HG03196 (cell line): ENCODE measurements at regions not wholly inside any gene's neighbourhood (a gene's known extent, or its start where the extent isn't known, plus 50 kb on each side); places are given as distances from the start of the nearest gene placed in this dataset.
"Not testable (repeated sequence)": the region's sequence is repeated elsewhere in the genome, so short reads cannot be mapped to it uniquely, and the experiment has no call there.

Experiments
- ATAC-seq: cut with Tn5 transposase; IDR thresholded peaks from one replicate; pipeline ENCODE4 v1.9.1; 2021; ENCODE audit not compliant: unreplicated experiment

- ATAC-seq: no peak
Observed at GRCh38 chr5:166786889-166787288, 1504.6 kb upstream of the WWC1 start.

- no peak for ATAC-seq
Observed at GRCh38 chr5:166788050-166788449, 1503.4 kb upstream of the WWC1 start.

- no peak for ATAC-seq
Observed at GRCh38 chr5:166795756-166796155, 1495.7 kb upstream of the WWC1 start.

GRCh38 chr5:166803058-166803457, 1488.4 kb upstream of the WWC1 start:
- no peak for ATAC-seq

- not testable (repeated sequence) for ATAC-seq
Observed at GRCh38 chr5:166804223-166804622, 1487.2 kb upstream of the WWC1 start.

GRCh38 chr5:166804693-166805092, 1486.8 kb upstream of the WWC1 start:
- not testable (repeated sequence) for ATAC-seq

GRCh38 chr5:166810093-166810658, 1481.3 kb upstream of the WWC1 start:
- ATAC-seq: not testable (repeated sequence)

GRCh38 chr5:166810721-166811120, 1480.7 kb upstream of the WWC1 start:
- no peak for ATAC-seq

GRCh38 chr5:166823360-166823759, 1468.1 kb upstream of the WWC1 start:
- no peak for ATAC-seq

- ATAC-seq: no peak
Observed at GRCh38 chr5:166834246-166834645, 1457.2 kb upstream of the WWC1 start.

- no peak for ATAC-seq
Observed at GRCh38 chr5:166845044-166845443, 1446.4 kb upstream of the WWC1 start.

- no peak for ATAC-seq
Observed at GRCh38 chr5:166856791-166857190, 1434.7 kb upstream of the WWC1 start.

- no peak for ATAC-seq
Observed at GRCh38 chr5:166860426-166860825, 1431.0 kb upstream of the WWC1 start.

GRCh38 chr5:166862581-166862980, 1428.9 kb upstream of the WWC1 start:
- ATAC-seq: no peak

- no peak for ATAC-seq
Observed at GRCh38 chr5:166865206-166865605, 1426.2 kb upstream of the WWC1 start.

GRCh38 chr5:166880456-166880855, 1411.0 kb upstream of the WWC1 start:
- ATAC-seq: no peak

- no peak for ATAC-seq
Observed at GRCh38 chr5:166881802-166882201, 1409.6 kb upstream of the WWC1 start.

- no peak for ATAC-seq
Observed at GRCh38 chr5:166883016-166883415, 1408.4 kb upstream of the WWC1 start.

GRCh38 chr5:166898166-166898565, 1393.3 kb upstream of the WWC1 start:
- no peak for ATAC-seq

- ATAC-seq: no peak
Observed at GRCh38 chr5:166899343-166899742, 1392.1 kb upstream of the WWC1 start.

- ATAC-seq: no peak
Observed at GRCh38 chr5:166904571-166904970, 1386.9 kb upstream of the WWC1 start.

- no peak for ATAC-seq
Observed at GRCh38 chr5:166906991-166907713, 1384.3 kb upstream of the WWC1 start.

GRCh38 chr5:166909040-166909439, 1382.4 kb upstream of the WWC1 start:
- ATAC-seq: no peak
